ELF-1 (cell line): ENCODE measurements at regions not wholly inside any gene's neighbourhood (a gene's known extent, or its start where the extent isn't known, plus 50 kb on each side); places are given as distances from the start of the nearest gene placed in this dataset.
"Not testable (repeated sequence)": the region's sequence is repeated elsewhere in the genome, so short reads cannot be mapped to it uniquely, and the experiment has no call there.

Source experiments
- DNase-seq: peaks from one replicate; pipeline ENCODE4 v3.0.0-alpha.2; 2016; ENCODE audit warnings: low read depth, low spot score

DNA sequence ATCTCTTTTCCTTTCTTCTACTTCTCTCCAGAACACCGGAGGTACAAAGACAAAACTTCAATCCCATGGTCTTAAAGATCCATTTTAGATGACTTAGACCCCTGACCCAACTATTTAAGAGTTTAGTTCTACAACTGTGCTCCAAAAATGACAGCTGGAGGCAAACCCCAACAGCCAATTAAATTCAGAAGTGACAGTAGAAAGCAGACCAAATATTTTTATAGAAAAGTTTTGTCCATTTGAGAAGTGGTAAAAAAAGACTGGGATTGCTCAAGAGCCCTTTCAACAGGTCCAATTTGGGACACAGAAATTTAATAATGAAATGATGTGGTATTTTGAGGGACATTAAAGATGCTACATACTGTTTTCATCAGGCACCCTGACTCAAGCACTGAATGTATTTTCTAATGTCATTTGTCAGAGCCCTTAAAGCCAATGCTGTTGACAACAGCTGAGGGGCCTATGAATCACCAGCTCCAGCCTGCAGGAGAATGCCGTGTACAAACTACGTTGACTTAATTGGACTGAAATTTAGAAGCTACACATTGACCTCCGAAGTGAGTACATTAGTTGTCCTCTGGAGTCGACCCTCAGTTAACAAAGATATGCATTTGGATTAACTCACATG, 147.5 kb upstream of the PIK3R1 start:
- no peak for DNase-seq

GRCh38 chr5:68067291-68067690, 148.3 kb upstream of the PIK3R1 start:
- DNase-seq: no peak

- no peak for DNase-seq
Observed at GRCh38 chr5:68066277-68066955, 149.1 kb upstream of the PIK3R1 start.

DNA sequence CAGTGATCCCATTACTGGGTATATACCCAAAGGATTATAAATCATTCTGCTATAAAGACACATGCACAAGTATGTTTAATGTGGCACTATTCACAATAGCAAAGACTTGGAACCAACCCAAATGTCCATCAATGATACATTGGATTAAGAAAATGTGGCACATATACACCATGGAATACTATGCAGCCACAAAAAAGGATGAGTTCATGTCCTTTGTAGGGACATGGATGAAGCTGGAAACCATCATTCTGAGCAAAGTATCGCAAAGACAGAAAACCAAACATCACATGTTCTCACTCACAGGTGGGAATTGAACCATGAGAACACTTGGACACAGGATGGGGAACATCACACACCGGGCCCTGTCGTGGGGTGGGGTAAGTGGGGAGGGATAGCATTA, 150.2 kb upstream of the PIK3R1 start:
- not testable (repeated sequence) for DNase-seq

DNA sequence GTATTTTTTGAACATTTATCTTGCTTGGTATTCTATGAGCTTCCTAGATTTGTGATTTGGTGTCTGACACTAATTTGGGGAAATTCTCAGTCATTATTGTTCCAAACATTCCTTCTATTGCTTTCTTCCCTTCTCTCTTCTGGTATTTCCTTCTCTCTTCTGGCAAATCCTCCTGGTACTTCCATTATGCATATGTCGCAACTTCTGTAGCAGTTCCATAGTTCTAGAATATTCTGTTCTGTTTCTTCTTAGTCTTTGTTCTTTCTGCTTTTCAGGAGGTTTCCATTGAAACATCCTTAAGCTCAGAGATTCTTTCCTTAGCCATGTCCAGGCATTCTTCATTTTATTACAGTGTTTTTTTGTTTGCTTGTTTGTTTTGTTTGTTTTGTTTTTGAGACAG, 155.2 kb upstream of the PIK3R1 start:
- no peak for DNase-seq

DNA sequence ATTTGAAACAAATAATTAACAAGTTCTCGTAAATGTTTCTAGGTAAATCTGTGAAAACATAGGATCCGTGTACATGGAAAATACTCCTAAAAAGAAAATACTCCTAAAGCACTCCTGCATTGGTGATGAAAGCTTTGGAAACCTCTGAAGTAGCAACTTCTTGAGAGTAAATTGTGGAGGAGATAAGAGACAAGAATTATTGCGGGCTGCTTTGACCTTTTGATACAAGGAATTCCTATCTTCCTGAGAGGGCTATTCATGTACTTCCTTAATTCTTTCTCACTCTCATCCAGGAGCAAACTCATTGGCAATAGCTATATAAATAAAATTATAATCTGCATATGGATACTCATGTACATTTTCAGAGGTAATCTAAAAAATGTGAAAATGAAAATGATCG, 158.4 kb upstream of the PIK3R1 start:
- no peak for DNase-seq

GRCh38 chr5:68055686-68056085, 159.9 kb upstream of the PIK3R1 start:
- DNase-seq: no peak

DNA sequence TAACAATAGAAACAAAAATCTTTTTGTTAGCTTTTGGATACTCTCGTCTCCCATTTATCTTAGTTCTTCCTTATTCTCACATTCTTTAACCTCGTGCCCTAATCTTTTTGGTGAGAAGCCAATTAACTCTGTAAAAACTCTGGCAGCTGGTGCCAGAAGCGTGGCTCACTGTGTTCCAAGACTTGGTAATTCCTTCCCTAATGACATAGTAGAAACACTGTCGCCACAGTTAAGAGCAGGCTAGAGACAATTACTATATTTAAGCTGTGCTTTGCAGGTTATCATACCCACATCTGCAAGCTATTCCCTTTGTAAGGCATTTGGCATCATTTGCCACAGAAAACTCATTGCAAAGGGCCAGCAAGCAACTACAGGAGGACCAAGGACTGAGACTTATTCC, 160.9 kb upstream of the PIK3R1 start:
- DNase-seq: no peak

DNA sequence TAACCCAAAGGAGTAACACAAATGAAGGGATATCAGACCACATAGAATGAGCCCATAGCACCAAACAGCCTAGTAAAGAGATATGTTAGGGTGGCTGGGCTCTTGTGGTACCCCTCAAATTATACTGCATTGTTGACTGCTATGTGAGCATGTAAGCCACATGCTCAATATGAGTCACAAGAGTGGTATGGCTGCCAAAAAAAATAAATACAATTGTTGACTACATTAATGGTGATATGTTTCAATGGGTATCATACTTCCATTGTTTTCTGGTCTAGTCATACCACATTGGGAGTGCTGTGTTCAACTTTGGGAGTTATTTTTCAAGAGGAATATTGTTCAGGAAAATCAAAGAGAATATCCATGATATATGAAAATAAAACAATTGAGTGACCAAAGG, 162.4 kb upstream of the PIK3R1 start:
- DNase-seq: no peak

DNA sequence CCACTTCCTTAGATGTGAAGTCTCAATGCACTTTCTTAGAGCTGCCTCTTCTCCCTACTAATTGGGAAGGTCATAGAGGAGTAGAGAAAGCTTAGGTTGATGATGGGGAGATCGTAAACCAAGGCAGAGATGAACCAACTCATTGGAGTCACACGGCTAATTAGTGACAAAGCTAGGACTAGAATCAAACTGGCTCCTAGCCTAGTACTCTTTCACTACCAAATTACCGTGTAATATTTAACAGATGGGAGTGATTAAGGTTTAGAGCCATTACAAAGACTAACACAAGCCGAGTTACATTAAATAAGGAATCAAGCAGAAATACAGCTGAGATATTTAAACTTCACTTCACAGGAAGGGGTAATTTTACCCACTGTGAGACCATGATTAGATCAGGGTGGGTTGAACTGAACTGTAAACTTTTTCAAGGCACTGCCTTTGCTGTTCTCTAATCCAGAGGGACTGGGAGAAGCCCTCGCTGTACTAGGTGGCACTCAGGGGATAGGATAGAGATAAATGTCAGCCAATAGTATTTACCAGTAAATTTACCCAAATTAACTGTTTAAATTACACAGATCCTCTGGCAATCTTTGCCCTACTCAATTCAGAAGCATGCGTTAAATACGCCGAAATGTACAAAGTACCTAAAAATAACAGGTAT, 166.4 kb upstream of the PIK3R1 start:
- DNase-seq: no peak

- no peak for DNase-seq
Observed at GRCh38 chr5:68048516-68048915, 167.0 kb upstream of the PIK3R1 start.

- not testable (repeated sequence) for DNase-seq
Observed at GRCh38 chr5:68048054-68048453, 167.5 kb upstream of the PIK3R1 start.

GRCh38 chr5:68047035-68047434, 168.5 kb upstream of the PIK3R1 start:
- no peak for DNase-seq

GRCh38 chr5:68046445-68046844, 169.1 kb upstream of the PIK3R1 start:
- DNase-seq: no peak

GRCh38 chr5:68041293-68041692, 174.3 kb upstream of the PIK3R1 start:
- no peak for DNase-seq

DNA sequence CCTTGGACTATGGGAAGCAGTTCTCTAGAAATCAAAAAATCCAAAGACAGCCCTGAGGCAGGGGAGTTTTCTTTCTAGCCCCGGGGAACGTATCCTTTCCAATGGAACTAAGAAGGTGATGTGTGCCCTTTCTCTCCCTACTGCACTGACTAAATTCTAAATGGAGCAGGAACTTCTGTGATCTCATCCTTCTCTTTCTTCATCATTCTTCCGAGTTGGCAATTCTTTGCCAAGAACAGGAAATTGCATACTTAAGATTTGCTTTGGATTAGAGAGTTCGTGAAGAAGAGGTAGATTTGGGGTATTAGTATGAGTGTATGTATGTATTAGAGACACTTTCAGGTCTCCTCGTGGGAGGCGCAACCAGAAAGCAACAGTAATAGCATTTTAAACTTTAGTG, 178.0 kb upstream of the PIK3R1 start:
- DNase-seq: no peak

DNA sequence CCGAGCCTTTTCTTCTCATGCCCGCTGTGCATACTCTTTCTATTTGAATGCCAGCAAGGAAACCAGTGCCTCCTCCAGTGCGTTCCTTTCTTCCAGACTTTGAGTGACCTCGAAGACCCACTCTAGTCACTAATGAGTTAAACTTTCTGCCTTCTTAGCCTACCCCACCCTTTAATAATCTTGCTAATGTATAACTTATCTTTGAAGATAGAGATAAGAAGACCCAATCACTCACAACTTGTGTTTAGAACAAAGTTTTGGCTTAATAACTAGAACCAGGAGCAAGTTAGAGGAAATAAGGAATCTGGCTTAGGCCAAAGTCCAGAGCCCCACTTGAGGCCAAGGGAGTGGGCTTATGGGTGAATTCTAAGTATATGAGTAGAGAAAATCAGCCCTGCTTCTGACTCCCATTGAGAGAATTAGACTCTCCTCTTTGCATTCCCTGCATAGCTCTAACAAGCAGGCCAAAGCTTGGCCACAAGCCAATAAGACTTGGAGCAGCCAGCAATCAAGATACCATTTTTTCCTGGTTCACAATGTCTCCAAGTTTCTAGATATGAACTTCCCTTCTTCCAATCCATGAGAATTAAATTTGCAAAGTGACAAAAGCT, 181.5 kb upstream of the PIK3R1 start:
- no peak for DNase-seq

- no peak for DNase-seq
Observed at GRCh38 chr5:68033029-68033428, 182.5 kb upstream of the PIK3R1 start.

GRCh38 chr5:68032216-68032762, 183.3 kb upstream of the PIK3R1 start:
- no peak for DNase-seq

DNA sequence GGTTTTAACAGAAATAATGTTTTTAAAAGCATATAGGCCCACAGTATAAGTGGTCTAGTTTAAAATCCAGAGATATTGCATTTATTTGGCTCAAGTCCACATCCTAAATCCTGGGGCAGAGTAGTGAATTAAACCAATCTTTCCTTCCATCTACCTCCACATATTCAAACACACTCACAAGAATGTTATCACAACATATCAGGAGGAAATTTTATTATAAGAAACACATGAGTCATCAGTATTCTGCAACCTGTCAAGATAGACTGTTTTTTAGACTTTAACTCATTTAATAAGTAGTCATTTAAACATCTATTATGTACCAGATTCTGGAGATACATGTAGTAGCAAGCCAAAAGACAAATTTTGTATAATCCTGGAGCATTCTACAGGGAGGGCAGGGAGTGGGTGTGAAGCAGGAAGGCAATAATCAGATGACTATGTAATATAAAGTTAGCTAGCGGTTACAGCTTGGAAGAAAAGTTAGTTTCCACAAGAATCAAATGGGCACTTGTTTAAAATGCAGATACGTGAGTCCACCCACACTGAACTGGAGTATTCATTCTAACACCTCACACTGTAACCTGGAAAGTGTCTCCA, 187.3 kb upstream of the PIK3R1 start:
- no peak for DNase-seq

DNA sequence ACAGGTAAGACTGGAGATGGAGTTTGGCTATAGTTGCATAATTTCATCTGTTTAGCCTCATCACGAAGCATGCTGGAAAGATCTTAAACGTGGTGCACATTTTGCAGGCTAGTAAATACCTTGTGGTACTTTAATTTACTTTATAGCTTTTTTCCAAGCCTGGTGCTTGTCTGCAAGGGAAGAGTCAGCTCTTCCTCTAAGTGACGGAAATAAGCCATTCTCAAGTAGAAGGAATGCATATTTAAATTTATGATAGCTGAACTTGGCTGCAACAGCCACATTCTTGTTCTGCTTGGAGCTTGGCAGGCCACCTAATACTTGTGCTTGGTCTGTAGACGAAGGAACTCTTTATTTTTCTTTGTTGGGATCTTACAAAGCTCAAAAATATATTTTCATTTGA, 188.0 kb upstream of the PIK3R1 start:
- DNase-seq: no peak
